ENCODE measurements at regions not wholly inside any gene's neighbourhood (a gene's known extent, or its start where the extent isn't known, plus 50 kb on each side); places are given as distances from the start of the nearest gene placed in this dataset.

- Mint-ChIP-seq H3K9me3 (ENCODE audit: low read depth) (peaks cover 2% of the 10 kb centered on the region), H3K27me3 (no peaks in the 10 kb centered on the region), H3K4me3 (ENCODE audit: low read depth) (no peak overlapping the region), H3K4me1 (ENCODE audit: low read depth) (peaks cover 12% of the 10 kb centered on the region), H3K36me3 (ENCODE audit: insufficient read depth) (no peaks in the 10 kb centered on the region), H3K27ac (no peak overlapping the region)
- TF ChIP-seq, protein P1, sequence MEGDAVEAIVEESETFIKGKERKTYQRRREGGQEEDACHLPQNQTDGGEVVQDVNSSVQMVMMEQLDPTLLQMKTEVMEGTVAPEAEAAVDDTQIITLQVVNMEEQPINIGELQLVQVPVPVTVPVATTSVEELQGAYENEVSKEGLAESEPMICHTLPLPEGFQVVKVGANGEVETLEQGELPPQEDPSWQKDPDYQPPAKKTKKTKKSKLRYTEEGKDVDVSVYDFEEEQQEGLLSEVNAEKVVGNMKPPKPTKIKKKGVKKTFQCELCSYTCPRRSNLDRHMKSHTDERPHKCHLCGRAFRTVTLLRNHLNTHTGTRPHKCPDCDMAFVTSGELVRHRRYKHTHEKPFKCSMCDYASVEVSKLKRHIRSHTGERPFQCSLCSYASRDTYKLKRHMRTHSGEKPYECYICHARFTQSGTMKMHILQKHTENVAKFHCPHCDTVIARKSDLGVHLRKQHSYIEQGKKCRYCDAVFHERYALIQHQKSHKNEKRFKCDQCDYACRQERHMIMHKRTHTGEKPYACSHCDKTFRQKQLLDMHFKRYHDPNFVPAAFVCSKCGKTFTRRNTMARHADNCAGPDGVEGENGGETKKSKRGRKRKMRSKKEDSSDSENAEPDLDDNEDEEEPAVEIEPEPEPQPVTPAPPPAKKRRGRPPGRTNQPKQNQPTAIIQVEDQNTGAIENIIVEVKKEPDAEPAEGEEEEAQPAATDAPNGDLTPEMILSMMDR (IDR thresholded peaks at IDR 0.05; ENCODE audit: unreplicated experiment), result no peak
- no peak for DNase-seq (ENCODE audit: low spot score, unreplicated experiment)
Measured at GRCh38 chr10:53646525-53646924, 873.9 kb upstream of the MBL2 start.

GRCh38 chr10:53645951-53646350, 873.4 kb upstream of the MBL2 start:
- no peaks in the 10 kb centered on the region for H3K36me3 Mint-ChIP-seq (ENCODE audit: insufficient read depth)
- DNase-seq (ENCODE audit: low spot score, unreplicated experiment), result no peak
- no peaks in the 10 kb centered on the region for H3K27me3 Mint-ChIP-seq
- H3K9me3 Mint-ChIP-seq (ENCODE audit: low read depth), result peaks cover 2% of the 10 kb centered on the region
- no peak overlapping the region for H3K27ac Mint-ChIP-seq
- TF ChIP-seq, protein P1 (IDR thresholded peaks at IDR 0.05; ENCODE audit: unreplicated experiment), result no peak
- no peak overlapping the region for H3K4me3 Mint-ChIP-seq (ENCODE audit: low read depth)
- H3K4me1 Mint-ChIP-seq (ENCODE audit: low read depth), result peaks cover 12% of the 10 kb centered on the region

GRCh38 chr10:53638006-53638405, 865.4 kb upstream of the MBL2 start:
- H3K4me1 Mint-ChIP-seq (ENCODE audit: low read depth), result peaks cover 17% of the 10 kb centered on the region
- H3K4me3 Mint-ChIP-seq (ENCODE audit: low read depth), result no peak overlapping the region
- H3K27ac Mint-ChIP-seq, result no peak overlapping the region
- no peaks in the 10 kb centered on the region for H3K9me3 Mint-ChIP-seq (ENCODE audit: low read depth)
- TF ChIP-seq, protein P1 (IDR thresholded peaks at IDR 0.05; ENCODE audit: unreplicated experiment), result no peak
- no peaks in the 10 kb centered on the region for H3K36me3 Mint-ChIP-seq (ENCODE audit: insufficient read depth)
- no peak for DNase-seq (ENCODE audit: low spot score, unreplicated experiment)
- no peaks in the 10 kb centered on the region for H3K27me3 Mint-ChIP-seq

DNA sequence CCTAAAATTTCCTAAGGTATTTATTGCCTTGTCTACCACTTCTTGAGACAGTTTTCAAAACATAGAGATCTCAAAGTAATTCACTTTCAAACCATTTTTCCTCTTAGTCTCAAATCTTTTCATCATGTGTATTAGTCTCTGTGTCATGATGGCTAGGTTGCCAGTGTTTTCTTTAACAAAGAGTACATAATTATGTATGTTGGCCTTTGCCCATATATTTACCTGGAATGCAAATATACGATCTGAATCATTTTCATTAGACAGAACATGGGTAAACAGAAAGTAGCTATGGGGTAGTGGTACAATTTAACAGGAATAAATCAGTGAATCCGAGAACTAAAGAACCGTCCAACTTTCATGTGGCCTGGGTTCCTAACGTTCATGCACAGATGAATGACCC, 852.1 kb upstream of the MBL2 start:
- Mint-ChIP-seq H3K27me3 (no peaks in the 10 kb centered on the region), H3K4me3 (ENCODE audit: low read depth) (no peak overlapping the region), H3K9me3 (ENCODE audit: low read depth) (peaks cover 12% of the 10 kb centered on the region), H3K36me3 (ENCODE audit: insufficient read depth) (no peaks in the 10 kb centered on the region), H3K27ac (no peak overlapping the region), H3K4me1 (ENCODE audit: low read depth) (peaks cover 13% of the 10 kb centered on the region)
- no peak for DNase-seq (ENCODE audit: low spot score, unreplicated experiment)
- TF ChIP-seq, protein P1 (IDR thresholded peaks at IDR 0.05; ENCODE audit: unreplicated experiment), result no peak

DNA sequence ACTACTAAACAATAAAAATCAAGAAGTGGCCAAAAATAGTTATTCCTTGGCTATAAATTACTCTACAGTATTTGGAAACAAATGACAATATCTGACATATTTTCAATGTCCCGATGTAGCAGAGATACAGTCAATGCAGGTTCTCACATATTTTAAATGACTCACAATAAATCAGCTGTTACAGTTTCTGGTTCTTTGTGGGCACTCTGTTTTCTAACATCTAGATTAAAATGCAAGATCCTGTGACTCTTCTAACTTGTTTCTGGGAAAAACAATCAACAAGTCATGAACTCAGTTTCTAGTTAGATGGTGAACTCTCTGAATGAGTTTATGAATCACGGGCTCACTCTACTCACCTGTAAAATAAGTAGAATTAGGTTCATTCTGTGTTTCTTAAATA, 849.6 kb upstream of the MBL2 start:
- Mint-ChIP-seq H3K4me3 (ENCODE audit: low read depth) (no peak overlapping the region), H3K9me3 (ENCODE audit: low read depth) (no peaks in the 10 kb centered on the region), H3K27me3 (no peaks in the 10 kb centered on the region), H3K27ac (no peak overlapping the region), H3K4me1 (ENCODE audit: low read depth) (peaks cover 13% of the 10 kb centered on the region), H3K36me3 (ENCODE audit: insufficient read depth) (no peaks in the 10 kb centered on the region)
- TF ChIP-seq, protein P1 (IDR thresholded peaks at IDR 0.05; ENCODE audit: unreplicated experiment), result no peak
- DNase-seq (ENCODE audit: low spot score, unreplicated experiment), result no peak

All from progenitor cell of endocrine pancreas (in vitro differentiated cells).